ENCODE measurements at regions not wholly inside any gene's neighbourhood (a gene's known extent, or its start where the extent isn't known, plus 50 kb on each side); places are given as distances from the start of the nearest gene placed in this dataset.

- TF ChIP-seq POLR2AphosphoS5 (IDR thresholded peaks at IDR 0.05; ENCODE audit: insufficient read depth in 1 of 2, low read depth in 1 of 2) (no peak), POLR2A (IDR thresholded peaks at IDR 0.05) (no peak)
Measured at GRCh38 chr4:136355970-136356369, 1176.3 kb downstream of the PCDH18 start.

Data from vagina (tissue), 2 donors.